ENCODE measurements at regions not wholly inside any gene's neighbourhood (a gene's known extent, or its start where the extent isn't known, plus 50 kb on each side); places are given as distances from the start of the nearest gene placed in this dataset.
"Not testable (repeated sequence)": the region's sequence is repeated elsewhere in the genome, so short reads cannot be mapped to it uniquely, and the experiment has no call there.

- TF ChIP-seq ZBTB33 (IDR thresholded peaks at IDR 0.05), result no peak
- TF ChIP-seq, protein P1, sequence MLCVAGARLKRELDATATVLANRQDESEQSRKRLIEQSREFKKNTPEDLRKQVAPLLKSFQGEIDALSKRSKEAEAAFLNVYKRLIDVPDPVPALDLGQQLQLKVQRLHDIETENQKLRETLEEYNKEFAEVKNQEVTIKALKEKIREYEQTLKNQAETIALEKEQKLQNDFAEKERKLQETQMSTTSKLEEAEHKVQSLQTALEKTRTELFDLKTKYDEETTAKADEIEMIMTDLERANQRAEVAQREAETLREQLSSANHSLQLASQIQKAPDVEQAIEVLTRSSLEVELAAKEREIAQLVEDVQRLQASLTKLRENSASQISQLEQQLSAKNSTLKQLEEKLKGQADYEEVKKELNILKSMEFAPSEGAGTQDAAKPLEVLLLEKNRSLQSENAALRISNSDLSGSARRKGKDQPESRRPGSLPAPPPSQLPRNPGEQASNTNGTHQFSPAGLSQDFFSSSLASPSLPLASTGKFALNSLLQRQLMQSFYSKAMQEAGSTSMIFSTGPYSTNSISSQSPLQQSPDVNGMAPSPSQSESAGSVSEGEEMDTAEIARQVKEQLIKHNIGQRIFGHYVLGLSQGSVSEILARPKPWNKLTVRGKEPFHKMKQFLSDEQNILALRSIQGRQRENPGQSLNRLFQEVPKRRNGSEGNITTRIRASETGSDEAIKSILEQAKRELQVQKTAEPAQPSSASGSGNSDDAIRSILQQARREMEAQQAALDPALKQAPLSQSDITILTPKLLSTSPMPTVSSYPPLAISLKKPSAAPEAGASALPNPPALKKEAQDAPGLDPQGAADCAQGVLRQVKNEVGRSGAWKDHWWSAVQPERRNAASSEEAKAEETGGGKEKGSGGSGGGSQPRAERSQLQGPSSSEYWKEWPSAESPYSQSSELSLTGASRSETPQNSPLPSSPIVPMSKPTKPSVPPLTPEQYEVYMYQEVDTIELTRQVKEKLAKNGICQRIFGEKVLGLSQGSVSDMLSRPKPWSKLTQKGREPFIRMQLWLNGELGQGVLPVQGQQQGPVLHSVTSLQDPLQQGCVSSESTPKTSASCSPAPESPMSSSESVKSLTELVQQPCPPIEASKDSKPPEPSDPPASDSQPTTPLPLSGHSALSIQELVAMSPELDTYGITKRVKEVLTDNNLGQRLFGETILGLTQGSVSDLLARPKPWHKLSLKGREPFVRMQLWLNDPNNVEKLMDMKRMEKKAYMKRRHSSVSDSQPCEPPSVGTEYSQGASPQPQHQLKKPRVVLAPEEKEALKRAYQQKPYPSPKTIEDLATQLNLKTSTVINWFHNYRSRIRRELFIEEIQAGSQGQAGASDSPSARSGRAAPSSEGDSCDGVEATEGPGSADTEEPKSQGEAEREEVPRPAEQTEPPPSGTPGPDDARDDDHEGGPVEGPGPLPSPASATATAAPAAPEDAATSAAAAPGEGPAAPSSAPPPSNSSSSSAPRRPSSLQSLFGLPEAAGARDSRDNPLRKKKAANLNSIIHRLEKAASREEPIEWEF (IDR thresholded peaks at IDR 0.05; ENCODE audit: insufficient replicate concordance, low read depth, low read length), result no peak
- no peak for TF ChIP-seq IRF4 (IDR thresholded peaks at IDR 0.05; ENCODE audit: low read depth, low read length)
- Histone ChIP-seq H4K20me1 (ENCODE audit: control insufficient read depth, insufficient read depth) (no peaks in the 10 kb centered on the region), H3K27ac (ENCODE audit: control insufficient read depth, insufficient read depth) (no peak overlapping the region), H3K27me3 (replicated peaks in 1 of 2; ENCODE audit: control insufficient read depth in 2 of 2, insufficient read depth in 2 of 2, low read length in 1 of 2) (no peaks in the 10 kb centered on the region), H3K79me2 (ENCODE audit: control insufficient read depth, insufficient read depth, low read length) (no peaks in the 10 kb centered on the region), H2AFZ (ENCODE audit: control insufficient read depth, low read depth, low read length) (no peak overlapping the region), H3K9me3 (replicated peaks; ENCODE audit: control insufficient read depth, insufficient read depth, low read length) (peaks cover 2% of the 10 kb centered on the region; the same call in 1 of the 3 replicates), H3K9ac (ENCODE audit: control insufficient read depth, insufficient read depth, low read length) (no peak overlapping the region), H3K4me3 (no peak overlapping the region), H3K4me1 (ENCODE audit: control insufficient read depth, insufficient read depth, low read length) (no peaks in the 10 kb centered on the region), H3K4me2 (ENCODE audit: control insufficient read depth, insufficient read depth) (no peak overlapping the region), H3K36me3 (ENCODE audit: control insufficient read depth in 2 of 2, insufficient read depth in 2 of 2, low read length in 1 of 2) (no peaks in the 10 kb centered on the region)
- ChIA-PET SMC1A (ENCODE audit: uncharacterized antibody, unreplicated experiment) (no interaction called here), POLR2A (no interaction called here), RAD21 (ENCODE audit: unreplicated experiment) (no interaction called here), CTCF (no interaction called here)
- in situ Hi-C loops (cut with MboI) (no loop called here), intact Hi-C loops (cut with micrococcal nuclease; ENCODE audit: unreplicated experiment) (no loop called here)
- no peak for FAIRE-seq
- no TSS peak for BruUV-seq (replicated peaks)
- ATAC-seq, result no peak
- WGBS (ENCODE audit: insufficient coverage, insufficient replicate concordance, low lambda C conversion rate, missing lambda C conversion rate), result 0% methylated on average over 1 of the region's 1 CpG
- no peak for DNase-seq (ENCODE audit: low read depth, low spot score)
Observed at GRCh38 chr12:94012590-94012989, 135.8 kb upstream of the PLXNC1 start.

DNA sequence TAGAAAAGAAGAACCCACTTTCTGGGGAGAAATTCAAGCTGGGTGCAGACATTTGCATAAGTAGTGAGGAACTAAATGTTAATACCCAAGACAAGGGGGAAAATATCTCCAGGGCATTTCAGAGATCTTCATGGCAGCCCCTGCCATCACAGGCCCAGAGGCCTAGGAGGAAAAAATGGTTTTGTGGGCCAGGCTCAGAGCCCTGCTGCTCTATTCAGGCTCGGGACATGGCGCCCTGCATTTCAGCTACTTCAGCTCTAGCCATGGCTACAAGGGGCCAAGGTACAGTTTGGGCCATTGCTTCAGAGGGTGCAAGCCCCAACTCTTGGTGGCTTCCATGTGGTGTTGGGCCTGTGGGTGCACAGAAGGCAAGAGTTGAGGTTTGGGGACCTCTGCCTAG lies 131.1 kb upstream of the PLXNC1 start:
- H3K4me3 ChIP-seq; DNase-seq (ENCODE audit: low read depth, low spot score); H3K27me3 ChIP-seq (replicated peaks in 1 of 2; ENCODE audit: control insufficient read depth in 2 of 2, insufficient read depth in 2 of 2, low read length in 1 of 2); H3K79me2 ChIP-seq (ENCODE audit: control insufficient read depth, insufficient read depth, low read length); H3K4me2 ChIP-seq (ENCODE audit: control insufficient read depth, insufficient read depth); H3K9me3 ChIP-seq (replicated peaks; ENCODE audit: control insufficient read depth, insufficient read depth, low read length); H4K20me1 ChIP-seq (ENCODE audit: control insufficient read depth, insufficient read depth); SMC1A ChIA-PET (ENCODE audit: uncharacterized antibody, unreplicated experiment); in situ Hi-C loops (cut with MboI); FAIRE-seq; RAD21 ChIA-PET (ENCODE audit: unreplicated experiment); POLR2A ChIA-PET; H3K4me1 ChIP-seq (ENCODE audit: control insufficient read depth, insufficient read depth, low read length); BruUV-seq (replicated peaks); H2AFZ ChIP-seq (ENCODE audit: control insufficient read depth, low read depth, low read length); H3K27ac ChIP-seq (ENCODE audit: control insufficient read depth, insufficient read depth); CTCF ChIA-PET; H3K9ac ChIP-seq (ENCODE audit: control insufficient read depth, insufficient read depth, low read length); intact Hi-C loops (cut with micrococcal nuclease; ENCODE audit: unreplicated experiment); ATAC-seq; H3K36me3 ChIP-seq (ENCODE audit: control insufficient read depth in 2 of 2, insufficient read depth in 2 of 2, low read length in 1 of 2): not testable (repeated sequence)
- WGBS (ENCODE audit: insufficient coverage, insufficient replicate concordance, low lambda C conversion rate, missing lambda C conversion rate), result 53% methylated on average over 2 of the region's 2 CpGs
